Dedifferentiated amniotic fluid mesenchymal stem cell (primary cell): ENCODE measurements at regions not wholly inside any gene's neighbourhood (a gene's known extent, or its start where the extent isn't known, plus 50 kb on each side); places are given as distances from the start of the nearest gene placed in this dataset.
"Not testable (repeated sequence)": the region's sequence is repeated elsewhere in the genome, so short reads cannot be mapped to it uniquely, and the experiment has no call there.

ENCODE experiments used
- DNase-seq: peaks from one replicate; pipeline ENCODE4 v3.0.0-alpha.2; 2016; ENCODE audit errors: extremely low spot score

GRCh38 chr10:6877722-6878392, 297.8 kb upstream of the PRKCQ start:
- no peak for DNase-seq

- DNase-seq: no peak
Observed at GRCh38 chr10:6877336-6877721, 297.3 kb upstream of the PRKCQ start.

DNA sequence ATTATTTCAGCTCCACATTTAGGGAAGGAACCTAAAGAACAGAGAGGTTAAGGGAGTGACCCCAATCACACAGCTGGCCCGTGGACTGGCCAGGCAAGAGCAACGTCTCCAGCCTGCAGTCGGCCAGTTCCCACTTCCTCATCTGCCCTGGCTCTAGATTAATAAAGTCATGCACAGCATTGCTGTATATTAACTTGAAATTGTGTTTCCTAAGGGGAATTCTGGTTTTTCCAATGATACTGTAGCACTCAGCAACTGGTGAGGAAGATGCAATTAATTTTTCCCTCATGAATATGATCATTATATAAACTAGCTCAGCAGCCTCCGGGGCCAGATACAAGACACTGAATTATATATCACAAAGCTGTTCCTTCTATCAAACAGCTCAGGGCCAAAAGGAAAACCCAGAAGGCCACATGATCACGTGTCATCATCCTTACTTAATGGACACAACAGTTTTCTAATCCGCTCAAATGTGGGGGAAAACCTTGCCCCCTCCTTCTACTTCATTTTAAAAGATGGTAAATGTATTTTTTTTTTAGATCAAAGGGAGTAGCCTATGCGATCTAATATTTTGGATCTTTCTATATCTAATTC, 295.3 kb upstream of the PRKCQ start:
- DNase-seq: no peak

DNA sequence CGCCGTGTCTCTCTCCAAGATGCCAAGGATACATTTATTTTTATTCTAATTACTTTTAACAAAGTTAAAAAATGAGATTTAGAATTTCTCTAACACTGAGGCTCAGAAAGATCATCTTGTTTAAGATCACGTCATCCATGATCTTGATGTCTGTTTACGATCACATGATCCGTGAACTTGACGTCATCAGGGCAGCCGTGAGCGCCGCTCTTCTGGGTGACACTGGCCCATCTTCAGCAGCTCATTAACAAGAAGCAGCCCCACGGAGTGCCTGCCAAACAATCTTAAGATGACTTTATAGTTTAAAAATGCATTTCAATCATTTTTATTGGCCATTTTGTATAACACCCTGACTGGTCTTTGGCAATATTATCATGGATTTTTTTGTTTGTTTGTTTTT, 291.1 kb upstream of the PRKCQ start:
- no peak for DNase-seq

GRCh38 chr10:6868036-6868725, 288.1 kb upstream of the PRKCQ start:
- no peak for DNase-seq

- DNase-seq: no peak
Observed at GRCh38 chr10:6866757-6867156, 286.7 kb upstream of the PRKCQ start.

GRCh38 chr10:6864142-6864541, 284.1 kb upstream of the PRKCQ start:
- DNase-seq: no peak

GRCh38 chr10:6863381-6863780, 283.3 kb upstream of the PRKCQ start:
- no peak for DNase-seq

DNA sequence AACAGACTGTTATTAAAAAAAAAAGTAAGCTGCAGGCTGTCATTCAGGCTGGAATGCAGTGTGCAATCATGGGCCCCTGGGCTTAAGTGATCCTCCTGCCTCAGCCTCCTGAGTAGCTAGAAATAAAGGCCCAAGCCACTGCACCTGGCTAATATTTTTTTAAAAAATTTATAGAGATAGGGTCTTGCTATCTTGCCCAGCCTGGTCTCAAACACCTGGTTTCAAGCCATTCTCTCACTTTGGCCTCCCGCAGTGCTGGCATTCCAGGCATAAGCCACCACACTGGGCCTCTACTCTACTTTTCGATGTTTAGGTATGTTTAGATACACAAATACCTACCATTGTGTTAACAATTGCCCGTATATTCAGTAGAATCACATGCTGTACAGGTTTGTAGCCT, 270.4 kb upstream of the PRKCQ start:
- no peak for DNase-seq

DNA sequence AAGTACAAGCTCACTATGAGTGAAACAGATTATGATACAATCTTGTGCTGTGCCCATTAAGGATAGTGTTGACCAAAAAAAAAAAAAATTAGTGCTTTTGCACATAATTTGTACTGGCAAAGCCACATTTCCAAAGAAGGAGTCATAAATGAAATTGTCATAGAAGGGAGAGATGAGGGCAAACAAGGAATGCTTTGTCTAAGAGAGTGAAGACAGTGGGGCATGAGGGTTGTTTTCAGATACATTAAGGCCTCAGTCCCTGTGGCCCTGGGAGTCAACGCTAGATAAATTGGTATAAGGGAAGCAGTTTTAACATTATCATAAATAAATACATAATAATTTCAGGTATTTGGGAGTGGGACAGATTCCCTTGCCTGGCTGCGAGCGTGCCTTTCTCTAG, 267.5 kb upstream of the PRKCQ start:
- no peak for DNase-seq

DNA sequence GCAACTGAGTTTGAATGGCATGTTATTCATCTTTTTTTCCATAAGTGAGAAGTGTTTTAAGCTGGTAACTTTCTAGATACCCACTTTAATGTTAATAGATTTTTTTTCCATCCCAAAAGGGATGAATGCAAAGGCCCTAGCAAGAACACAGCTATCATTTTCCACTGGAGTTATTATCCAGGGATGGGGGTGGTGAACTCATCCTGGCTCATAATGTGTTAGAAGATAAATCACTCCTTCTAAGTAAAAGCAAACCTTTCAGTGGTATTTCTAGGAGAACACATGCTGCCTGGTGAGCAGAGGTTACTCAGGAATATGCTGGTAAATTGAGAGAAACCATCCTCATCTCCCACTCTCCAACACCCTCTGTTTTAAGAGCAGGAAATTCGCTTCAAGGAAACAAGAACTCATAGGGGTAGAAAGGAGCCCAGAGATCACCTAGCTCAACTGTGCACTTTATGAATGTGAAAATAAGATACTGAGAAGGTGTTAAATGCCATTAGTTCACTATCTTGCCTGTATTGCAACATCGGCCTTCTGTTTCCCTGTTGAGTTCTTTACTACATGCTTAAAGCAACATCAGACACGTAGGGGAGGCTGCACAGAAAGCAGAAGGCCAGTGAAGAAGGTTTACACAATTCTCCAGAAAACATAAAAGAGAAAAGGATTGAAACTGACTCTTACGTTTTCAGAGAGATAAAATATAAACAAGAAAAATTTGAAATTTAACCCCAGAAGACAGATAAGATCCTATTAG, 264.0 kb upstream of the PRKCQ start:
- DNase-seq: no peak

DNA sequence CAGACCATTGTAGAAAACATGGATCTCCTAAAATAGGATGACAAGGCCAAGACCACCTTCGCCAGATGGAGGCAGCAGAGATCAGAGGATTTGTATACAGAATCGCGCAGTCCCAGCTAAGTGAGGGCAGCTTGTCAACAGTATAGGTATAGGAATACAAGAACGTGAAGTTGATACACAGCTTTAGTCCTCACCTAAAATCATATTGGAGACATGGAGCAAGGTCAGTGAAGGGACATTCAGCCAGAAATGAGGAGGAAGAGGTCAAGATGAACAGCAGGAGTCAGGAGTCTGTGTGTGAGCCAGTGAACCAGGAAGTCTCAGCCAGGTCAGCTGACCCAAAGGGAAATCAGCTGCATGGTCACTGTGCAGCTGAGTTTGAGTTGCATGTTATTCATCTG, 263.4 kb upstream of the PRKCQ start:
- no peak for DNase-seq

GRCh38 chr10:6842722-6843121, 262.6 kb upstream of the PRKCQ start:
- DNase-seq: no peak

DNA sequence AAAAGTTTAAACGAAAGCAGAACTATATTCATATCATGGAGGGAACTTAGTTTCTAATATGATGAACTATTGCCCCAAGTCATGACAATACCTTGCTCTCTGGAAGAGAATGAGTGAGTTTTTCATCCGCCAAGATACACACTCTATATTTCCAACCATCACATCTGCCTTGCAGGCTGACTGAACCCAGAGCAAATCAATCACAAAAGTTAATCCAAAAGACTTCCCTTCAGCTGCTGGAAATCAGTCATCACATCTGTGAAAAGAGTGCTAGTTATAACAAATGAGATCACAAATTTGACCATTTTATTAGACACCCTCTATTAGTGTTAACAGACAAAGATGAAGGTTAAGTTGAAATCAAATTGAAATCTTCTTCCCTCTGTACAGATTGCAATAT, 261.7 kb upstream of the PRKCQ start:
- DNase-seq: no peak

DNA sequence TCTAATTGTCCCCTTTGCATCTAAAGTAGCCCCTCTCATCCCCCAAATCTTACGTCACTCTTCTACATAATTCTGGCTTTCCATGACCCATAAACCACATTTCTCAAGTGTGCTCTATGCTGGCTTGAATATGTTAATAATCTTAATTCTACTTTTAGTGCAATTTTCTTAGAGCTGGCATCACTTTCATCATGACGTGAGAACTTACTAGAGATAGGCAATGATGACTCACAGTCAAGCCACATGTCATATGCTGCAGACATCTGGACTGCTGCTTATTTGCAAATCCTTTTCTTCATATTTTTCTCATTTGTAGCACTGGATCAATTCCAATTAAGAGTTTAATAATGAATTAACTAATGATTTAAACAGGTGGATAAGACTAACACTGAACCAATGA, 260.7 kb upstream of the PRKCQ start:
- no peak for DNase-seq

DNA sequence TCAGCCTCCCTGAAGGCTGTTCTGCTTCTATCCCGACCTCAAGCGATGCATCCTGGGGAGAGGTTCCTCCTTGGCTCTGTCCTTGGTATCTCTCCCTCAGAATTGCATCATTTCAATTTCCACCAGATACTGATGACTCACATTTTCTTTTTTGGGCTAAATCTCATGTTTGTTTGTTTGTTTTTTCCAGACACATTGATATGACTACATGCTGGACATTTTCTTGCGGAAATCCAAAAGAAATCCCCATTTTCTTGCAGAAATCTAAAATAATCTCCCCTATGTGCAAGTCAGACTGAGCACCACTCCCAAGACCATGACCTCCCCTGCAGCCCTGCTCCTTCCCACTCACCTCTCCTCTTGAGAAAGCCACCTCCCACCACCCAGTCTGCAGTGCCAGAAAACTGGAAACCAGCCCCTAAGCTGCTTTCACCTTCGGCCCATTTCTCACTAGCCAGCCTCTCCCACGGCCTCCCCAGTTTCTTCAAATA, 260.2 kb upstream of the PRKCQ start:
- DNase-seq: no peak

- no peak for DNase-seq
Observed at GRCh38 chr10:6838118-6838517, 258.0 kb upstream of the PRKCQ start.

GRCh38 chr10:6833458-6834011, 253.5 kb upstream of the PRKCQ start:
- no peak for DNase-seq

- DNase-seq: not testable (repeated sequence)
Observed at GRCh38 chr10:6830981-6831380, 250.9 kb upstream of the PRKCQ start.

DNA sequence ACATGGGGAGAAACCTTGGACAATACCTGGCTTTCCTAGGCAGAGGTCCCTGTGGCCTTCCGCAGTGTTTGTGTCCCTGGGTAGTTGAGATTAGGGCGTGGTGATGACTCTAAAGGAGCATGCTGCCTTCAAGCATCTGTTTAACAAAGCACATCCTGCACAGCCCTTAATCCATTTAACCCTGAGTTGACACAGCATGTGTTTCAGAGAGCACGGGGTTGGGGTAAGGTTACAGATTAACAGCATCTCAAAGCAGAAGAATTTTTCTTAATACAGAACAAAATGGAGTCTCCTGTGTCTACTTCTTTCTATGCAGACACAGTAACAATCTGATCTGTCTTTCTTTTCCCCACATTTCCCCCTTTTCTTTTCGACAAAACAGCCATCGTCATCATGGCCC, 244.7 kb upstream of the PRKCQ start:
- DNase-seq: not testable (repeated sequence)

GRCh38 chr10:6823770-6824169, 243.7 kb upstream of the PRKCQ start:
- no peak for DNase-seq

DNA sequence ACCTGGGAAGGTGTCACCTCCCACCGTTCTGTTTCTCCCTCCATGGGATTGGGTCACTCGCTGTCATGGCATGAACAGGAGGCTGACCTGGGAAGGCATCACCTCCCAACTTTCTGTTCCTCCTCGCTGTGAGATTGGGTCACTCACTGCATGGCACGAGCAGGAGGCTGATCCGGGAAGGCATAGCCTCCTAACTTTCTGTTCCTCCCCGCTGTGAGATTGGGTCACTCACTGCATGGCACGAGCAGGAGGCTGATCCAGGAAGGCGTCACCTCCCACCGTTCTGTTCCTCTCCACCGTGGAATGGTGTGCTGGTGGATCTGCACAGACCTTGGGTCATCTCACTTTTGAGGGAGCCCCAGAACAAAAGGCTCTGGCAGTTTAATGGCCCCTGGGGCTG, 239.2 kb upstream of the PRKCQ start:
- no peak for DNase-seq
